Testis (tissue), 2 donors: ENCODE measurements at regions not wholly inside any gene's neighbourhood (a gene's known extent, or its start where the extent isn't known, plus 50 kb on each side); places are given as distances from the start of the nearest gene placed in this dataset.

Source experiments
- DNase-seq: peaks from one replicate; pipeline ENCODE4 v3.0.0-alpha.2; 2019
- H3K27ac ChIP-seq, 2 donors: fragments of 200-600 bp; sonication (generic); one replicate each; pipeline ENCODE4 v1.5.1; 2019
- H3K27me3 ChIP-seq: fragments of 200-600 bp; sonication (generic); one replicate; pipeline ENCODE4 v1.5.1; 2019
- H3K36me3 ChIP-seq: fragments of 200-600 bp; sonication (generic); one replicate; pipeline ENCODE4 v1.5.1; 2017; ENCODE audit warnings: low read depth; ENCODE audit errors: missing control alignments
- H3K4me1 ChIP-seq: fragments of 200-600 bp; sonication (generic); one replicate; pipeline ENCODE4 v1.5.1; 2019
- H3K4me3 ChIP-seq, 2 donors: fragments of 200-600 bp; sonication (generic); one replicate each; pipeline ENCODE4 v1.5.1; 2017 to 2019
- H3K9me3 ChIP-seq: fragments of 200-600 bp; sonication (generic); one replicate; pipeline ENCODE4 v1.5.1; 2017
- POLR2A ChIP-seq: fragments of 450-650 bp; IDR thresholded peaks from one replicate; pipeline ENCODE4 v1.6.1; 2017; ENCODE audit warnings: antibody characterized with exemption, mild to moderate bottlenecking, moderate library complexity
- WGBS, 2 donors: methylation state at CpG; one replicate each; pipeline ENCODE4 v1.1.5; 2018; 5-methylcytosine and 5-hydroxymethylcytosine counted together
- intact Hi-C: fragments of 100-400 bp; cut with DNase I; formaldehyde crosslinking; loops from one replicate; pipeline ENCODE4 v1.15.1; 2023; ENCODE audit warnings: low total_unique reads
- TF ChIP-seq, protein P1 (sequence below), 3 experiments: fragments of 450-650 bp in 2 of 3; fragments of 200-600 bp in 1 of 3; sonication (generic) in 1 of 3; IDR thresholded peaks; one replicate each; pipeline ENCODE4 v1.5.1; 2016 to 2019; ENCODE audit warnings: antibody characterized with exemption in 3 of 3, mild to moderate bottlenecking in 2 of 3, moderate library complexity in 1 of 3

DNA sequence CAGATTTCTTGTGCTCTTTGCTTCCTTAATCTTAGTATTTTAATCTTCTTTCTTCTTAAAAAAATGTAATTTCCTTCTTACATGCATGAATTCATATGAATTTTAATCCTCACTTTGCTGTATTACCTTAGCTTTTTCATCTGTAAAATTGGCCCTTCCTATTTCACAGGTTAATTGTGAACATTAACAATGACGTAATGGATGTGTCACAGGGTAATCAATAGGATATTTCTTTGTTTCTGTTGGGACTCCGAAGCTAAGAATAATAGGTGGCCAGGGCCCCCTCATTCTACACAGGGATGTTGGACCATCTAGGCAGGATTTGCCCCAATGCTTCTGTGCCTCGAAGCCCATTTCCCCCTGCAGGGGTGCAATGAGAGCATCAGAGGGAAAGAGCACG, 187.4 kb upstream of the NFIB start:
- DNase-seq = no peak
- no peak for TF ChIP-seq POLR2A
- TF ChIP-seq, protein P1, sequence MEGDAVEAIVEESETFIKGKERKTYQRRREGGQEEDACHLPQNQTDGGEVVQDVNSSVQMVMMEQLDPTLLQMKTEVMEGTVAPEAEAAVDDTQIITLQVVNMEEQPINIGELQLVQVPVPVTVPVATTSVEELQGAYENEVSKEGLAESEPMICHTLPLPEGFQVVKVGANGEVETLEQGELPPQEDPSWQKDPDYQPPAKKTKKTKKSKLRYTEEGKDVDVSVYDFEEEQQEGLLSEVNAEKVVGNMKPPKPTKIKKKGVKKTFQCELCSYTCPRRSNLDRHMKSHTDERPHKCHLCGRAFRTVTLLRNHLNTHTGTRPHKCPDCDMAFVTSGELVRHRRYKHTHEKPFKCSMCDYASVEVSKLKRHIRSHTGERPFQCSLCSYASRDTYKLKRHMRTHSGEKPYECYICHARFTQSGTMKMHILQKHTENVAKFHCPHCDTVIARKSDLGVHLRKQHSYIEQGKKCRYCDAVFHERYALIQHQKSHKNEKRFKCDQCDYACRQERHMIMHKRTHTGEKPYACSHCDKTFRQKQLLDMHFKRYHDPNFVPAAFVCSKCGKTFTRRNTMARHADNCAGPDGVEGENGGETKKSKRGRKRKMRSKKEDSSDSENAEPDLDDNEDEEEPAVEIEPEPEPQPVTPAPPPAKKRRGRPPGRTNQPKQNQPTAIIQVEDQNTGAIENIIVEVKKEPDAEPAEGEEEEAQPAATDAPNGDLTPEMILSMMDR (IDR thresholded peaks at IDR 0.05) = no peak
- Histone ChIP-seq H3K4me1 (no peaks in the 10 kb centered on the region), H3K4me3 (no peak overlapping the region), H3K27ac (no peak overlapping the region), H3K9me3 (no peaks in the 10 kb centered on the region), H3K36me3 (no peaks in the 10 kb centered on the region), H3K27me3 (no peaks in the 10 kb centered on the region)
- intact Hi-C loops = no loop called here
- 78 to 80% methylated on average over 4 of the region's 4 CpGs for WGBS, 2 donors

DNA sequence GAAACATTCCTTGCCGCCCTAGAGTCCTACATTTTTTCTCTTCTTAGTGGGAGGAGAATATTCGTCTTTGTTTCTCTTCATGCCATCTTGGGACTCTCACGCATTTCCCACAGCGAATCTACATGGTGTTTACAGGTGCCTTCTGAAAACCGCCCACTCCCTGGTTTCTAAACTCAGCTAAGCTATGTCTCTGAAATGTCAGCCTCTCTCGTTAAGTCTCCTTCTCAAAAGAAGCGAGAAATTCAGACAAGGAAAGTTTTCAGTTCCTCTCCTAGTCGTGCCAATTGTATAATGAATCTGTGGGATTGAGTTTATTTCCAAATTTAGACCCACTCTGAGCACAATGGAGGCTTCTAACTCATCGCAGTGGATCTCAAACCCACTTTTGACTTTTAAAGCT, 186.8 kb upstream of the NFIB start:
- Histone ChIP-seq H3K36me3 (no peaks in the 10 kb centered on the region), H3K27me3 (no peaks in the 10 kb centered on the region), H3K4me3 (no peak overlapping the region), H3K27ac (no peak overlapping the region), H3K4me1 (no peaks in the 10 kb centered on the region), H3K9me3 (no peaks in the 10 kb centered on the region)
- DNase-seq = no peak
- 57 to 71% methylated on average over 9 of the region's 9 CpGs for WGBS, 2 donors
- intact Hi-C loops = no loop called here
- no peak for TF ChIP-seq POLR2A
- TF ChIP-seq, protein P1 (IDR thresholded peaks at IDR 0.05) = no peak

DNA sequence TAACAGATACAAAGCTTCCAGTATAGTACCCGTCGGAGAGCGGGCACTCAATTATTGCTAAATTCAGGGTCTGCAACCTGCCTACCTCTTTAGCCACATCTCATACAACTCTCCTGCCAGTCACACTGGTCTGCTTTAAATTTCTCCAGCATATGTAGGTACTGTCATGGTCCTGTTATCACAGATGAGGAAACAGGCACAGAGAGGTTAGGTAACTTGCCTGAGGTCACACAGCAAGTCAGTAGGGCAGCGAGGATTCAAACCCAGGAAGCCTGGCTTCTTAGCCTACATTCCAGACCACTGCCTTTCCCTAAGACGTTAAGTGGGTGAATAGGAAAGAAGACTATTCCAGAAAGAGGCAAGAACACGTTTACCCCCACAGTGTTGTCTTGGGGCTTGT, 186.0 kb upstream of the NFIB start:
- Histone ChIP-seq H3K27me3 (no peaks in the 10 kb centered on the region), H3K4me1 (no peaks in the 10 kb centered on the region), H3K4me3 (no peak overlapping the region), H3K9me3 (no peaks in the 10 kb centered on the region), H3K27ac (no peak overlapping the region), H3K36me3 (no peaks in the 10 kb centered on the region)
- no peak for TF ChIP-seq POLR2A
- TF ChIP-seq, protein P1 (IDR thresholded peaks at IDR 0.05) = no peak
- WGBS, 2 donors = 89 to 92% methylated on average over 6 of the region's 6 CpGs
- intact Hi-C loops = no loop called here
- no peak for DNase-seq

DNA sequence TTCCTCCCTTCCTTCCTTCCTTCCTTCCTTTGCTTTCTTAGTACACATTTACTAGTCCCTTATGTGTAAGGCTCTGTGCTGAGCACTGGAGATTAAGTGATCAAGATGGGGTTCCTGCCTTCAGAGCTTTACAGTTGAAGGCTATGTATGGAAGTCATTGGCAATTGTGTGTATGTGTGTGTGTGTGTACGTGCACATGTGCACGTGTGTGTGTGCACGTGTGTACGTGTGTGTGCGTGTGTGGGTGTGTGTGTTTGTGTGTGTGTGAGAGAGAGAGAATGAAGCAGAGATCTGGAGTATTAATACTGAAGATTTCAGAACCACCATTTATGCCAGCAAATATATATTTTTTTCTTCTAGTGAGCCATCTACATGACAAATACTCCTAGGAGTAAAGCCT, 184.9 kb upstream of the NFIB start:
- TF ChIP-seq, protein P1 (IDR thresholded peaks at IDR 0.05) = no peak
- TF ChIP-seq POLR2A = no peak
- H3K36me3 ChIP-seq = no peaks in the 10 kb centered on the region
- H3K27me3 ChIP-seq = no peaks in the 10 kb centered on the region
- H3K27ac ChIP-seq = no peak overlapping the region
- no peak for DNase-seq
- intact Hi-C loops = no loop called here
- 74 to 80% methylated on average over 5 of the region's 5 CpGs for WGBS, 2 donors
- H3K4me3 ChIP-seq = no peak overlapping the region
- no peaks in the 10 kb centered on the region for H3K9me3 ChIP-seq
- no peaks in the 10 kb centered on the region for H3K4me1 ChIP-seq

DNA sequence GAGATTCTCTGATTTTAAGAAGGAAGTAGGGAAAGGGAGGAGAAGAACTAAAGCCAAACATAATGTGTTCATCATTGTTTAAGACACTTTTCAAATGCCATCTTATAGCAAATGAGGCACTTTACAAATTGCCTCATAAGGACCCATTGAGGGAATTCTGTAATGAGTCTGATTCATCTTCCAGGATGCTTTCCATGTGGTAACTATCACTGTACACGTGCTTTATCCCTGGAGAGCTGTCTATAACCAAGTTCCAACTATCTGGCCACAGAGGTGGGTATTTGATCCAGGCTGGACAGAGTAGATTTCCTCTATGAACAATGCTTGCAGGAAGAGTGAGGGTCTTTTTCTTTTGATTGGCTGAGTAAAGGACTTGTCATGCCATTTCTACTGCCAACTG, 183.5 kb upstream of the NFIB start:
- H3K27ac ChIP-seq = no peak overlapping the region
- H3K4me3 ChIP-seq = no peak overlapping the region
- 67 to 68% methylated on average over 1 of the region's 1 CpG for WGBS, 2 donors
- no peaks in the 10 kb centered on the region for H3K4me1 ChIP-seq
- no peak for DNase-seq
- no peaks in the 10 kb centered on the region for H3K9me3 ChIP-seq
- TF ChIP-seq POLR2A = no peak
- TF ChIP-seq, protein P1 (IDR thresholded peaks at IDR 0.05) = no peak
- no peaks in the 10 kb centered on the region for H3K27me3 ChIP-seq
- no peaks in the 10 kb centered on the region for H3K36me3 ChIP-seq
- intact Hi-C loops = no loop called here
